H9 (cell line): ENCODE measurements at regions not wholly inside any gene's neighbourhood (a gene's known extent, or its start where the extent isn't known, plus 50 kb on each side); places are given as distances from the start of the nearest gene placed in this dataset.
A peak's percentile ranks its signal among the peaks of the same experiment; 100 is the strongest.
"Not testable (repeated sequence)": the region's sequence is repeated elsewhere in the genome, so short reads cannot be mapped to it uniquely, and the experiment has no call there.

Experiments used
- DNase-seq: peaks from one replicate; pipeline ENCODE4 v3.0.0-alpha.2; 2017
- H2AFZ ChIP-seq: one replicate; pipeline ENCODE4 v1.6.1; 2013; ENCODE audit warnings: mild to moderate bottlenecking, low read length, control low read depth, moderate library complexity
- H2AK5ac ChIP-seq: 2 replicates; pipeline ENCODE4 v1.6.1; 2013; ENCODE audit warnings: low read length, control low read depth, mixed read lengths; ENCODE audit not compliant: insufficient read length
- H2BK120ac ChIP-seq: one replicate; pipeline ENCODE4 v1.6.1; 2013; ENCODE audit warnings: low read depth, mild to moderate bottlenecking, low read length, control low read depth, inconsistent platforms; ENCODE audit not compliant: poor library complexity, severe bottlenecking
- H2BK12ac ChIP-seq: 2 replicates; pipeline ENCODE4 v1.6.1; 2013; ENCODE audit warnings: low read length, control low read depth, mixed read lengths, low read depth; ENCODE audit not compliant: insufficient read length
- H2BK15ac ChIP-seq: 2 replicates; pipeline ENCODE4 v1.6.1; 2013; ENCODE audit warnings: low read depth, low read length, control low read depth
- H2BK20ac ChIP-seq: one replicate; pipeline ENCODE4 v1.6.1; 2013; ENCODE audit warnings: low read depth, mild to moderate bottlenecking, low read length, control low read depth, inconsistent platforms; ENCODE audit not compliant: poor library complexity, severe bottlenecking
- H2BK5ac ChIP-seq: 2 replicates; pipeline ENCODE4 v1.6.1; 2013; ENCODE audit warnings: low read length, control low read depth, mixed read lengths; ENCODE audit not compliant: insufficient read length
- H3K14ac ChIP-seq: 2 replicates; pipeline ENCODE4 v1.6.1; 2013; ENCODE audit warnings: low read length, control low read depth; ENCODE audit not compliant: insufficient read depth
- H3K18ac ChIP-seq: 2 replicates; pipeline ENCODE4 v1.6.1; 2013; ENCODE audit warnings: low read depth, mild to moderate bottlenecking, mixed read lengths, low read length, control low read depth; ENCODE audit not compliant: insufficient read length
- H3K23ac ChIP-seq: 2 replicates; pipeline ENCODE4 v1.6.1; 2013; ENCODE audit warnings: low read length, control low read depth, mixed read lengths, low read depth; ENCODE audit not compliant: insufficient read length
- H3K23me2 ChIP-seq: 2 replicates; pipeline ENCODE4 v1.6.1; 2013; ENCODE audit warnings: low read depth, mild to moderate bottlenecking, mixed read lengths, low read length, control low read depth; ENCODE audit not compliant: insufficient read length, poor library complexity, severe bottlenecking
- H3K27ac ChIP-seq: 2 replicates; pipeline ENCODE4 v1.5.1; 2013; ENCODE audit warnings: low read length, control low read depth, mixed read lengths, low read depth; ENCODE audit not compliant: insufficient read length
- H3K27me3 ChIP-seq: 2 replicates; pipeline ENCODE4 v1.6.1; 2013; ENCODE audit warnings: low read length, control low read depth, inconsistent platforms; ENCODE audit not compliant: insufficient read depth
- H3K4ac ChIP-seq: 2 replicates; pipeline ENCODE4 v1.6.1; 2013; ENCODE audit warnings: low read depth, mild to moderate bottlenecking, control low read depth, inconsistent platforms, low read length, moderate library complexity
- H3K4me1 ChIP-seq: 2 replicates; pipeline ENCODE4 v1.6.1; 2013; ENCODE audit warnings: low read length, control low read depth, inconsistent platforms; ENCODE audit not compliant: insufficient read depth
- H3K4me2 ChIP-seq: 2 replicates; pipeline ENCODE4 v1.6.1; 2013; ENCODE audit warnings: low read length, control low read depth, mixed read lengths; ENCODE audit not compliant: insufficient read length, insufficient read depth
- H3K56ac ChIP-seq: 2 replicates; pipeline ENCODE4 v1.6.1; 2013; ENCODE audit warnings: low read depth, mild to moderate bottlenecking, mixed read lengths, low read length, control low read depth; ENCODE audit not compliant: insufficient read length
- H3K79me1 ChIP-seq: 2 replicates; pipeline ENCODE4 v1.6.1; 2013; ENCODE audit warnings: low read depth, mild to moderate bottlenecking, moderate library complexity, low read length, control low read depth, inconsistent platforms; ENCODE audit not compliant: insufficient read depth, poor library complexity, severe bottlenecking
- H3K79me2 ChIP-seq: 2 replicates; pipeline ENCODE4 v1.6.1; 2013; ENCODE audit warnings: low read length, control low read depth, inconsistent platforms; ENCODE audit not compliant: insufficient read depth
- H3K9ac ChIP-seq: 2 replicates; pipeline ENCODE4 v1.6.1; 2013; ENCODE audit warnings: low read length, control low read depth, mixed read lengths; ENCODE audit not compliant: insufficient read length; ENCODE audit errors: extremely low read depth
- H3K9me3 ChIP-seq: one replicate; pipeline ENCODE4 v1.6.1; 2013; ENCODE audit warnings: low read depth, low read length, inconsistent platforms; ENCODE audit not compliant: control insufficient read depth
- H3T11ph ChIP-seq: one replicate; pipeline ENCODE4 v1.6.1; 2013; ENCODE audit warnings: mild to moderate bottlenecking, low read length, control low read depth, inconsistent platforms
- H4K20me1 ChIP-seq: one replicate; pipeline ENCODE4 v1.6.1; 2013; ENCODE audit not compliant: control insufficient read depth, insufficient read length, insufficient read depth
- H4K5ac ChIP-seq: 2 replicates; pipeline ENCODE4 v1.6.1; 2013; ENCODE audit warnings: low read depth, mild to moderate bottlenecking, mixed read lengths, low read length, control low read depth; ENCODE audit not compliant: insufficient read length
- H4K8ac ChIP-seq: replicated peaks from 2 replicates; pipeline ENCODE4 v1.6.1; 2013; ENCODE audit warnings: low read length, control low read depth, mixed read lengths, low read depth; ENCODE audit not compliant: insufficient read length
- H4K91ac ChIP-seq: 2 replicates; pipeline ENCODE4 v1.6.1; 2013; ENCODE audit warnings: low read depth, mild to moderate bottlenecking, moderate library complexity, mixed read lengths, low read length, control low read depth; ENCODE audit not compliant: insufficient read length
- H3K27ac Mint-ChIP-seq, 3 experiments: 2 replicates in 2 of 3; 3 replicates in 1 of 3; pipeline ENCODE4 v1.8.0; 2020 to 2021; ENCODE audit warnings: mixed read lengths in 3 of 3, mild to moderate bottlenecking in 1 of 3, moderate library complexity in 1 of 3
- H3K27me3 Mint-ChIP-seq: 2 replicates; pipeline ENCODE4 v1.8.0; 2021; ENCODE audit warnings: low read depth, mild to moderate bottlenecking, moderate library complexity, mixed read lengths
- H3K36me3 Mint-ChIP-seq, 3 experiments: 2 replicates in 2 of 3; 3 replicates in 1 of 3; pipeline ENCODE4 v1.8.0; 2020 to 2021; ENCODE audit warnings: low read depth in 3 of 3, mixed read lengths in 3 of 3; ENCODE audit not compliant: insufficient read depth in 1 of 3
- H3K4me1 Mint-ChIP-seq, 2 experiments: 2 replicates each; pipeline ENCODE4 v1.8.0; 2020; ENCODE audit warnings: mixed read lengths in 2 of 2
- H3K4me3 Mint-ChIP-seq, 2 experiments: 2 replicates in 1 of 2; 3 replicates in 1 of 2; pipeline ENCODE4 v1.8.0; 2020 to 2021; ENCODE audit warnings: mild to moderate bottlenecking in 2 of 2, mixed read lengths in 2 of 2, moderate library complexity in 1 of 2
- H3K9me3 Mint-ChIP-seq, 2 experiments: 2 replicates in 1 of 2; 3 replicates in 1 of 2; pipeline ENCODE4 v1.8.0; 2020; ENCODE audit warnings: mild to moderate bottlenecking in 2 of 2, mixed read lengths in 2 of 2, moderate library complexity in 1 of 2
- WGBS: extraction: QIAGEN DNeasy Blood & Tissue Kit; methylation state at CpG from one replicate; pipeline ENCODE4 v1.1.7; 2013; ENCODE audit warnings: missing lambda C conversion rate, low lambda C conversion rate, mixed read lengths; ENCODE audit not compliant: insufficient read length; ENCODE audit errors: extremely low coverage; 5-methylcytosine and 5-hydroxymethylcytosine counted together
- TF ChIP-seq, protein P1 (sequence below): fragments of 200-600 bp; sonication (generic); conservative IDR thresholded peaks from 3 replicates; pipeline ENCODE4 v1.8.0; 2021; ENCODE audit warnings: antibody characterized with exemption, mild to moderate bottlenecking

DNA sequence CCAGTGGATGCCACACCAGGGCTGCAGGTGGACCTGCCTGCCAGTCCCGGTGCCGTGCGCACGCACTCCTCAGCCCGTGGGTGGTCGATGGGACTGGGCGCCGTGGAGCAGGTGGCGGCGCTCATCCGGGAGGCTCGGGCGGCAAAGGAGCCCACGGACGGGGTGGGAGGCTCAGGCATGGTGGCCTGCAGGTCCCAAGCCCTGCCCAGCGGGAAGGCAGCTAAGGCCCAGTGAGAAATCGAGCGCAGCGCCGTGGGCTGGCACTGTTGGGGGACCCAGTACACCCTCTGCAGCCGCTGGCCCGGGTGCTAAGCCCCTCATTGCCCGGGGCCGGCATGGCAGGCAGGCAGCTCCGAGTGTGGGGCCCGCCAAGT, 1171.8 kb upstream of the B3GALT2 start:
- DNase-seq, result no peak
- no peak overlapping the region for H4K91ac ChIP-seq
- no peaks in the 10 kb centered on the region for H3K4me1 ChIP-seq
- H3K36me3 Mint-ChIP-seq, result no peaks in the 10 kb centered on the region
- TF ChIP-seq, protein P1, sequence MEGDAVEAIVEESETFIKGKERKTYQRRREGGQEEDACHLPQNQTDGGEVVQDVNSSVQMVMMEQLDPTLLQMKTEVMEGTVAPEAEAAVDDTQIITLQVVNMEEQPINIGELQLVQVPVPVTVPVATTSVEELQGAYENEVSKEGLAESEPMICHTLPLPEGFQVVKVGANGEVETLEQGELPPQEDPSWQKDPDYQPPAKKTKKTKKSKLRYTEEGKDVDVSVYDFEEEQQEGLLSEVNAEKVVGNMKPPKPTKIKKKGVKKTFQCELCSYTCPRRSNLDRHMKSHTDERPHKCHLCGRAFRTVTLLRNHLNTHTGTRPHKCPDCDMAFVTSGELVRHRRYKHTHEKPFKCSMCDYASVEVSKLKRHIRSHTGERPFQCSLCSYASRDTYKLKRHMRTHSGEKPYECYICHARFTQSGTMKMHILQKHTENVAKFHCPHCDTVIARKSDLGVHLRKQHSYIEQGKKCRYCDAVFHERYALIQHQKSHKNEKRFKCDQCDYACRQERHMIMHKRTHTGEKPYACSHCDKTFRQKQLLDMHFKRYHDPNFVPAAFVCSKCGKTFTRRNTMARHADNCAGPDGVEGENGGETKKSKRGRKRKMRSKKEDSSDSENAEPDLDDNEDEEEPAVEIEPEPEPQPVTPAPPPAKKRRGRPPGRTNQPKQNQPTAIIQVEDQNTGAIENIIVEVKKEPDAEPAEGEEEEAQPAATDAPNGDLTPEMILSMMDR, result no peak
- H3K9me3 ChIP-seq, result no peaks in the 10 kb centered on the region
- H3K27ac Mint-ChIP-seq, result no peak overlapping the region
- no peaks in the 10 kb centered on the region for H3K79me2 ChIP-seq
- H3K27ac ChIP-seq, result no peak overlapping the region
- H3K18ac ChIP-seq, result no peak overlapping the region
- H3K9ac ChIP-seq, result no peak overlapping the region
- H3K9me3 Mint-ChIP-seq, result no peaks in the 10 kb centered on the region; a peak in 1 of 5 replicates
- H3K4me2 ChIP-seq, result no peak overlapping the region
- H2AFZ ChIP-seq, result no peak overlapping the region
- H2BK15ac ChIP-seq, result no peak overlapping the region
- no peak overlapping the region for H4K8ac ChIP-seq
- H3K4ac ChIP-seq, result no peak overlapping the region
- H3K4me1 Mint-ChIP-seq, result no peaks in the 10 kb centered on the region
- H2BK20ac ChIP-seq, result no peak overlapping the region
- H4K5ac ChIP-seq, result no peak overlapping the region
- no peak overlapping the region for H3K23ac ChIP-seq
- no peak overlapping the region for H3K4me3 Mint-ChIP-seq
- H2BK120ac ChIP-seq, result no peak overlapping the region
- no peak overlapping the region for H2BK12ac ChIP-seq
- no peak overlapping the region for H3T11ph ChIP-seq
- no peaks in the 10 kb centered on the region for H4K20me1 ChIP-seq
- no CpG with 5 or more reads among the region's 26 CpGs for WGBS
- H3K79me1 ChIP-seq, result no peaks in the 10 kb centered on the region
- H3K27me3 ChIP-seq, result no peaks in the 10 kb centered on the region
- no peak overlapping the region for H3K56ac ChIP-seq
- no peaks in the 10 kb centered on the region for H3K27me3 Mint-ChIP-seq
- no peaks in the 10 kb centered on the region for H3K23me2 ChIP-seq
- H2AK5ac ChIP-seq, result no peak overlapping the region
- H2BK5ac ChIP-seq, result no peak overlapping the region
- H3K14ac ChIP-seq, result no peak overlapping the region

DNA sequence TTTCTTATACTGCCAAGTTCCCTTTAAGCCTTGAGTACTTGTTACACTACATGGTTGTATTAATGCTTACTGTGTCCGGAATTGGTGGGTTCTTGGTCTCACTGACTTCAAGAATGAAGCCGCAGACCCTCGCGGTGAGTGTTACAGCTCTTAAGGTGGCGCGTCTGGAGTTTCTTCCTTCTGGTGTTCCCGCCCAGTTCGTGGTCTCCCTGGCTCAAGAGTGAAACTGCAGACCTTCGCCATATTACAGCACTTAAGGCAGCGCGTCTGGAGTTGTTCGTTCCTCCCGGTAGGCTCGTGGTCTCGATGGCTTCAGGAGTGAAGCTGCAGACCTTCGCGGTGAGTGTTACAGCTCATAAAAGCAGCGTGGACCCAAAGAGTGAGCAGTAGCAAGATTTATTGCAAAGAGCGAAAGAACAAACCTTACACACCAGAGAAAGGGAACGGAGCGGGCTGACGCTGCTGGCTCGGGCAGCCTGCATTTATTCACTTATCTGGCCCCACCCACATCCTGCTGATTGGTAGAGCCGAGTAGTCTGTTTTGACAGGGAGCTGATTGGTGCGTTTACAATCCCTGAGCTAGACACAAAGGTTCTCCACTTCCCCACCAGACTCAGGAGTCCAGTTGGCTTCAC, 1171.3 kb upstream of the B3GALT2 start:
- not testable (repeated sequence) for H2BK120ac ChIP-seq, H2BK5ac ChIP-seq, H2BK15ac ChIP-seq, H3K4me2 ChIP-seq, H4K91ac ChIP-seq, H3K14ac ChIP-seq, H4K5ac ChIP-seq, H3K79me2 ChIP-seq, DNase-seq, H3K23ac ChIP-seq, H2BK20ac ChIP-seq, H3K23me2 ChIP-seq, H3K27me3 Mint-ChIP-seq, H3K36me3 Mint-ChIP-seq, H3K27ac ChIP-seq, H3T11ph ChIP-seq, H4K8ac ChIP-seq, H2AFZ ChIP-seq, H3K4me1 Mint-ChIP-seq, H3K79me1 ChIP-seq, H2AK5ac ChIP-seq, H3K9ac ChIP-seq, H3K56ac ChIP-seq, H3K27me3 ChIP-seq, H3K9me3 Mint-ChIP-seq, H3K4me1 ChIP-seq, H3K18ac ChIP-seq, H4K20me1 ChIP-seq, H2BK12ac ChIP-seq, H3K4ac ChIP-seq, H3K9me3 ChIP-seq
- no CpG with 5 or more reads among the region's 25 CpGs for WGBS
- H3K4me3 Mint-ChIP-seq, result 0 out of 5 replicates have a peak overlapping the region, but pooled peaks of 1 of the 2 experiments have one; percentile 51
- peak overlapping the region in 2 of 3 experiments; percentile 28 to 68; a peak in 2 of 7 replicates for H3K27ac Mint-ChIP-seq
